GM12878 (cell line): ENCODE measurements at regions not wholly inside any gene's neighbourhood (a gene's known extent, or its start where the extent isn't known, plus 50 kb on each side); places are given as distances from the start of the nearest gene placed in this dataset.

Source experiments
- ATAC-seq: fragments of 200-7000 bp; cut with Tn5 transposase; 3 replicates; pipeline ENCODE4 v1.9.1; 2020; ENCODE audit warnings: mild to moderate bottlenecking, moderate library complexity
- BruUV-seq: library from RNA; stranded (reverse); fragments of 400-500 nt; replicated peaks from 2 replicates; lab custom pipeline; 2021; lab: Mats Ljungman, UMichigan
- CTCF ChIA-PET: fragments of 300-600 bp; sonication (Branson Sonifier 250); formaldehyde crosslinking; extraction: SDS; loops from one replicate; lab custom pipeline; 2021; ENCODE audit warnings: inconsistent platforms; lab: Yijun Ruan, JAX
- POLR2A ChIA-PET: fragments of 350-600 bp; formaldehyde crosslinking; extraction: SDS; loops from one replicate; lab custom pipeline; 2021; ENCODE audit warnings: inconsistent platforms; lab: Charles Lee
- RAD21 ChIA-PET: fragments of 300-600 bp; sonication (Branson Sonifier 250); formaldehyde crosslinking; loops from one replicate; lab custom pipeline; 2023; ENCODE audit warnings: antibody characterized with exemption; ENCODE audit not compliant: unreplicated experiment; lab: Charles Lee
- SMC1A ChIA-PET: fragments of 300-600 bp; sonication (Branson Sonifier 250); formaldehyde crosslinking; loops from one replicate; lab custom pipeline; 2023; ENCODE audit not compliant: unreplicated experiment, uncharacterized antibody; lab: Charles Lee
- DNase-seq: peaks from one replicate; pipeline ENCODE4 v3.0.0-alpha.2; 2011; ENCODE audit warnings: low read depth, low spot score
- FAIRE-seq: peaks from 3 replicates; lab custom pipeline; 2011; peaks lifted over from hg19 to GRCh38; lab: Jason Lieb, UNC
- H2AFZ ChIP-seq: 2 replicates; pipeline ENCODE4 v1.6.0; 2011; ENCODE audit warnings: low read depth, low read length, control low read depth; ENCODE audit not compliant: control insufficient read depth
- H3K27ac ChIP-seq: 2 replicates; pipeline ENCODE4 v1.5.1; 2011; ENCODE audit warnings: control low read depth; ENCODE audit not compliant: control insufficient read depth, insufficient read depth
- H3K27me3 ChIP-seq, 2 experiments: replicated peaks in 1 of 2; 2 replicates each; pipeline versions ENCODE4 v1.6.0 to v1.6.1; 2011; ENCODE audit warnings: low read length in 1 of 2; ENCODE audit not compliant: control insufficient read depth in 2 of 2, insufficient read depth in 2 of 2
- H3K36me3 ChIP-seq, 2 experiments: 2 replicates each; pipeline ENCODE4 v1.5.1; 2011; ENCODE audit warnings: low read length in 1 of 2; ENCODE audit not compliant: control insufficient read depth in 2 of 2, insufficient read depth in 2 of 2
- H3K4me1 ChIP-seq: 2 replicates; pipeline ENCODE4 v1.6.1; 2011; ENCODE audit warnings: mild to moderate bottlenecking, low read length, moderate library complexity, mixed read lengths; ENCODE audit not compliant: control insufficient read depth, insufficient read depth
- H3K4me2 ChIP-seq: 2 replicates; pipeline ENCODE4 v1.6.0; 2011; ENCODE audit warnings: control low read depth; ENCODE audit not compliant: control insufficient read depth, insufficient read depth
- H3K4me3 ChIP-seq: fragments of 200-600 bp; sonication (generic); 2 replicates; pipeline ENCODE4 v1.5.1; 2016
- H3K79me2 ChIP-seq: 2 replicates; pipeline ENCODE4 v1.6.0; 2011; ENCODE audit warnings: low read length; ENCODE audit not compliant: control insufficient read depth, insufficient read depth
- H3K9ac ChIP-seq: 2 replicates; pipeline ENCODE4 v1.8.0; 2011; ENCODE audit warnings: low read length, control low read depth, mixed read lengths; ENCODE audit not compliant: control insufficient read depth, insufficient read depth
- H3K9me3 ChIP-seq: replicated peaks from 3 replicates; pipeline ENCODE4 v1.5.1; 2011; ENCODE audit warnings: mild to moderate bottlenecking, low read length; ENCODE audit not compliant: control insufficient read depth, insufficient read depth
- H4K20me1 ChIP-seq: 2 replicates; pipeline ENCODE4 v1.6.0; 2011; ENCODE audit not compliant: control insufficient read depth, insufficient read depth
- MAX ChIP-seq: IDR thresholded peaks from 2 replicates; pipeline ENCODE4 v1.6.1; 2012; ENCODE audit warnings: low read depth, low read length, improper control_type of control experiment
- MEF2A ChIP-seq: IDR thresholded peaks from 2 replicates; pipeline ENCODE4 v1.6.1; 2011; ENCODE audit warnings: low read depth, mild to moderate bottlenecking, low read length, moderate library complexity; ENCODE audit not compliant: insufficient read depth
- NBN ChIP-seq: fragments of 450-650 bp; IDR thresholded peaks from 2 replicates; pipeline ENCODE4 v1.6.1; 2016
- POLR2AphosphoS5 ChIP-seq: IDR thresholded peaks from 2 replicates; pipeline ENCODE4 v1.6.1; 2011; ENCODE audit warnings: mild to moderate bottlenecking, low read length, inconsistent platforms
- PRDM15 ChIP-seq: fragments of 450-650 bp; formaldehyde crosslinking; IDR thresholded peaks from 2 replicates; pipeline ENCODE4 v1.4.0; 2020; ENCODE audit warnings: mild to moderate bottlenecking, moderate library complexity
- SMAD5 ChIP-seq: IDR thresholded peaks from 2 replicates; pipeline ENCODE4 v1.6.1; 2016; ENCODE audit warnings: antibody characterized with exemption, low read depth
- SMC3 ChIP-seq: IDR thresholded peaks from 2 replicates; pipeline ENCODE4 v1.6.1; 2011; ENCODE audit warnings: low read length, improper control_type of control experiment, borderline replicate concordance
- SP1 ChIP-seq: IDR thresholded peaks from one replicate; pipeline ENCODE4 v1.6.1; 2011; ENCODE audit warnings: low read depth, low read length
- TCF12 ChIP-seq: IDR thresholded peaks from 2 replicates; pipeline ENCODE4 v1.6.1; 2011; ENCODE audit warnings: low read depth, mild to moderate bottlenecking, low read length
- USF2 ChIP-seq: IDR thresholded peaks from 2 replicates; pipeline ENCODE4 v1.6.1; 2011; ENCODE audit warnings: low read depth, low read length, improper control_type of control experiment, borderline replicate concordance
- YY1 ChIP-seq: IDR thresholded peaks from 2 replicates; pipeline ENCODE4 v1.6.1; 2011; ENCODE audit warnings: low read depth, mild to moderate bottlenecking, low read length
- ZBTB11 ChIP-seq: fragments of 450-650 bp; formaldehyde crosslinking; IDR thresholded peaks from 2 replicates; pipeline ENCODE4 v1.5.0; 2022; ENCODE audit warnings: mild to moderate bottlenecking, missing genetic modification characterization
- ZNF217 ChIP-seq: fragments of 450-650 bp; IDR thresholded peaks from 2 replicates; pipeline ENCODE4 v1.6.1; 2017; ENCODE audit warnings: antibody characterized with exemption, mild to moderate bottlenecking
- ZNF274 ChIP-seq: IDR thresholded peaks from one replicate; pipeline ENCODE4 v1.8.0; 2011; ENCODE audit not compliant: insufficient read length, insufficient read depth
- ZSCAN29 ChIP-seq: fragments of 450-650 bp; IDR thresholded peaks from 2 replicates; pipeline ENCODE4 v1.6.1; 2017; ENCODE audit warnings: mild to moderate bottlenecking, moderate library complexity
- whole genome bisulfite sequencing: methylation state at CpG from one replicate; pipeline ENCODE4 v1.1.6; 2016; ENCODE audit warnings: low lambda C conversion rate; ENCODE audit not compliant: insufficient replicate concordance, insufficient coverage; ENCODE audit errors: missing lambda C conversion rate; 5-methylcytosine and 5-hydroxymethylcytosine counted together
- in situ Hi-C: fragments of 300-500 bp; cut with MboI; formaldehyde crosslinking; loops from 9 replicates; pipeline ENCODE4 v1.14.3; 2018; ENCODE audit warnings: mixed read lengths
- intact Hi-C: fragments of 100-400 bp; cut with micrococcal nuclease; formaldehyde crosslinking; loops from one replicate; pipeline ENCODE4 v1.14.2; 2022; ENCODE audit not compliant: unreplicated experiment

GRCh38 chr5:35319333-35320002, 89.2 kb upstream of the PRLR start:
- ChIA-PET POLR2A (interaction anchor here (0.6 to 1.6 kb wide), 5 partner anchors 9 to 107 kb away, joined by 3 to 4 read pairs (median 3); no protein-coding TSS in a partner anchor), SMC1A (interaction anchor here (0.7 to 6.5 kb wide), 22 partner anchors 11 to 229 kb away, joined by 3 to 74 read pairs (median 4); partner anchors contain the start of gene PRLR), RAD21 (interaction anchor here (0.6 to 2.2 kb wide), 14 partner anchors 9 to 307 kb away, joined by 3 to 15 read pairs (median 5); partner anchors contain the start of gene PRLR), CTCF (interaction anchor here (0.6 to 1.9 kb wide), 6 partner anchors 71 to 128 kb away, joined by 3 to 5 read pairs (median 4); no protein-coding TSS in a partner anchor)
- no peaks in the 10 kb centered on the region for H3K27me3 ChIP-seq
- H3K4me3 ChIP-seq = no peak overlapping the region
- peak overlapping the region; percentile 56 for H3K4me2 ChIP-seq
- FAIRE-seq = peak; percentile 82
- H3K9me3 ChIP-seq = peaks cover 3% of the 10 kb centered on the region; the same call in 1 of the 3 replicates
- TSS peak; percentile 96 for BruUV-seq
- no peaks in the 10 kb centered on the region for H3K79me2 ChIP-seq
- intact Hi-C loops (loop anchor here (1.0 to 2.0 kb wide), 3 partner anchors 17 to 90 kb away; no protein-coding TSS in a partner anchor), in situ Hi-C loops (no loop called here)
- WGBS = 2% methylated on average over 4 of the region's 4 CpGs
- H2AFZ ChIP-seq = no peak overlapping the region; the same call in 1 of the 2 replicates
- peak; percentile 96 for DNase-seq
- H3K9ac ChIP-seq = peak overlapping the region; percentile 20
- ATAC-seq = peak; percentile 91
- no peaks in the 10 kb centered on the region for H3K36me3 ChIP-seq
- no peaks in the 10 kb centered on the region for H4K20me1 ChIP-seq
- peak overlapping the region; percentile 66 for H3K27ac ChIP-seq
- peaks cover 11% of the 10 kb centered on the region for H3K4me1 ChIP-seq
- TF ChIP-seq ZSCAN29 (no peak), MAX (no peak; the same call in 1 of the 2 replicates), TCF12 (peak; percentile 65; the same call in 1 of the 2 replicates), MEF2A (peak; percentile 52; the same call in 1 of the 2 replicates), USF2 (no peak), ZNF274 (no peak), SMC3 (peak; percentile 30; the same call in 1 of the 2 replicates), YY1 (0 out of 2 replicates have a peak, but pooled peaks have one; percentile 11), ZBTB11 (CRISPR knock-in tag) (no peak), SMAD5 (no peak), ZNF217 (no peak; the same call in 1 of the 2 replicates), POLR2AphosphoS5 (0 out of 2 replicates have a peak, but pooled peaks have one; percentile 33), PRDM15 (no peak), SP1 (peak; percentile 17), NBN (peak; percentile 78)
